Fibroblast of the conjunctiva (primary cell): ENCODE measurements at regions not wholly inside any gene's neighbourhood (a gene's known extent, or its start where the extent isn't known, plus 50 kb on each side); places are given as distances from the start of the nearest gene placed in this dataset.
"Not testable (repeated sequence)": the region's sequence is repeated elsewhere in the genome, so short reads cannot be mapped to it uniquely, and the experiment has no call there.

Experiments
- DNase-seq: peaks from one replicate; pipeline ENCODE4 v3.0.0-alpha.2; 2010; ENCODE audit warnings: low read depth

DNA sequence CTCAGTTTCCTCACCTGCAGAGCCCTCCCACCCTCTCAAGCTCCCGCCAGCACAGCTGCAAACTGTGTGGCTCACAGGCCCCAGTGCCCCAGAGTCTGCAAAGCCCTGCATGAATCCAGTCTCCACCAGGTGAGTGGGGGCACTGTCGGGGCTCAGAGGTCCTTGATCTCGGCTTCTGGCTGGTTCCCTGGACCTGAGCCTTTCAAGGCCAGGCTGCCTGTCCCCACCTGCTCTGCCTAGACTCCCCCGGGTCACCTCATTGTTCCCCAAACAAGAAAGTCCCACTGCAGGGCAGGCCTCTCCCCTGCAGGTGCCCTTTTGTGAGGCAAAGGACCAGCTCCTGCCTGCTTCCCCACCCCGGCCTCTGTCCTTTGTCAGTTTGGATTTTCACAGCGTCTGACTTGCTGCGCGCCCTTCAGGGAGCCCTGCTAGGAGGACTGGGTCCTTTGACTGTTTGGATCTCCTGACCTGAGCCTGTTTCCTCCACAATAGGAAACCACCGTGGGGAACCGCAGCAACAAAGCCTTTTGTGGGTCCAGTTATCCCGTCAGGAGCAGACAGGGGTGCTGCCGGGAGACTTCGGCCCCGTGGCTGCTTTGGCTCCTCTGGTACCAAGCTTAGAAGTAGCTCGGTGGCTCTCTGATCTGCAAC is 200.5 kb upstream of the HDAC4 start:
- no peak for DNase-seq

DNA sequence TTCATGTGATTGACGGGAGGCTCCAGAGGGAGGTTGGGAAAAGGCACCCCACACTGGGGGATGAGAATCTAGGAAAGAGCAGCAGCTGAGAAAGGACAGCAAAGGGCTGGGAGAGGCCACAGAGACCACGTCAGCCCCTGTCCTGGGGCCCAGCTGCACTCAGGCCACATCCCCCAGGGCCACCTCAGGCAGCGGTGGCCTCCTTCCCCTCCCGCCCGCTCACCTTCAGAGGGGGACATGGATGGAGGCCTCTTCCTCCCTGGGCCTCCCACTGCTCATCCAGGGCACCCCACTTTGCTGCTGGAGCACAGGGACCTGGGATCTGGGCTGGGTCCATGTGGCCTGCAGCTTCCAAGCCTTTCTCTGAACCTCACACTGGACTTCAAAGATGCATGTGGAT is 199.8 kb upstream of the HDAC4 start:
- DNase-seq = no peak

DNA sequence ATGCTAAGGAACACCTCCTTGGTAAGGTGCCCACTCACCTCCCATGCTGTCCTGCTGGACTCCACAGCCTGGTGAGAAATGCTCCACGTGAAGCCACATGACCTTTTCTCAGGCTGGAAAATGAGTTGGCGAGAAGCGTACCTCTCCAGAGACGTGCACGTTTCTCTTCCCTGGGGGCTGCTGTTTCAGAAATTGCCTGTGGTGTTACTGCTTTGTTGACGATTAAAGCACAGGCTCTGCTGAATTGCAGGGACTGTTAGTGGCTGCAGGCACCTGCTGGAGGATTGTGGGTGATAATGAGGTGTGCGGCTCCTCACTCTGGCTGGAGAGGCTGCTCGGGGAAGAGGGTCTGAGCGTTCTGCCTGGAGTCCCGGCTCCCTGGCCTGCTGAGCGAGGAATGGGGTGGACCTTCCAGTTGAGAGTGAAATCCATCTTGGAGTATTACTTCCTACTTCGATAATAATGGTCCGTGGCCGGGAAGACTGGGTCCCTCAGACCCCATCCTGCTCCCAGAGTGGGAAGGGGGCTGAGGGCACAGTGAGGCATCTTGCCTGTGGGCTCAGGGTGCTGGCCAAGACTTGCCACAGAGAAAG is 199.3 kb upstream of the HDAC4 start:
- DNase-seq = no peak

DNA sequence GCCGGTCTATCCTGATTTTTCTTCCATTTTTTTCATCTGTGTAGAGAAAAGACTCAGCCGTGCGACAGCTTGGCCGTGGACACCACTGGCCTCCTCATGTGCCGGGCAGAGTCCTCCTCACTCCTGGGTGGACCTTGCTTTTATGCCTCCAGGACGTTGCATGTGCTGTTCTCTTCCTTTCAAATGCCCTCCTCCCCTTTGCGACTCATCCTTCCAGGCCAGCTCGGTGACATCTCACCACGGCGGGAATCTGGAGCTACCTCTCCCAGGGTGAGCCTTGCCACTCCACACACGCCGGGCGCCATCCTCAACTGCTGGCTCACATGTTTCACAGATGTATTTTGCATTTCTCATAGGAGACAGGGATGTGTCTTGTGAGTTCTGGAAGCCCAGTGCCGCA is 198.5 kb upstream of the HDAC4 start:
- no peak for DNase-seq

DNA sequence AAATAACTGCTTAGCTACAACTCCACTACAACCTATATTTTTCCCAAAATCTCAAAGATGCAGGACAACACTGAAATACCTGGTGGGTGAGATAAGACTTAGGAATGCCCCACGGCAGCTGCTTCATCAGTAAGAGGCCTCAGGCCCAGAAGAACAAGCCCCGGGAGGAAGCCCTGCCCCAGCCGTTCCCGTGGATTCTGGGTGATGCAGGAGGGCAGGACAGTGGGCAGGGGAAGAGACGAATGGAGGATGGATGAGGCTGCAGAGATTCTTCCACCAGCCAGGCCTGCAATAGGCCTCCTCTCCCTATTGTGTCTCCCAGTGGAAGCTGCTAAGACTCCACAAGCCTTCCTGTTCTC is 197.9 kb upstream of the HDAC4 start:
- DNase-seq = no peak

DNA sequence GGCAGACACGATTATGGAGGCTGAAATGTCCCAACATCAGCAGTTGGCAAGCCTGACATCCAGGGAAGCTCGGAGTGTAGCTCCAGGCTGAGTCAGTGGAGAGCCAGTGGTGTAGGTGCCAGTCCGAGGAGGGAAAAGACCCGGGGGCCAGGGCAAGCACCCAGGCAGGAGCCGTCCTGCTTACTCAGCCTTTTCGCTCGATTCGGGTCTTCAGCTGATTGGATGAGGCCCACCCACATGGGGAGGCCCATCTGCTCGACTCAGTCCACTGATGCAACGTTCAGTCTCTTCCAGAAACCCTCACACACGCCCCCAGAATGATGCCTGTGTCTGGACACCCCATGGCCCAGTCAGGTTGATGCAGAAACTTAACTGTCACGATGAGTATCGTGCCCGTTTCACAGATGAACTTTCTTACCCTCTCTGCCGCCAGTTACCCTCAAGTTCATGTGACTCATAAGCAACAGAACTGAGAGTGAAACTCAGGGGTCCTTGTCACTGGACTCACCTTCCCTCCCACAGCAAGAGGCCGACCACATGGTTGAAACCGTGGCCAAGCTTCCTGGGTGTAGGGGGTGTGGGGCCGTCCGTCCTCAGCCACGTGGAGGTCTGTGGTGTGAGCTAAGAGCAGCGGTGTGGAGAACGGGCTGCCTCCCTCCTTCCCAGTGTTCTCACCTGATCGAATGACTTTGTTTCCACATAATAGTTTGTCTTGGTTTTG is 197.4 kb upstream of the HDAC4 start:
- DNase-seq = no peak

DNA sequence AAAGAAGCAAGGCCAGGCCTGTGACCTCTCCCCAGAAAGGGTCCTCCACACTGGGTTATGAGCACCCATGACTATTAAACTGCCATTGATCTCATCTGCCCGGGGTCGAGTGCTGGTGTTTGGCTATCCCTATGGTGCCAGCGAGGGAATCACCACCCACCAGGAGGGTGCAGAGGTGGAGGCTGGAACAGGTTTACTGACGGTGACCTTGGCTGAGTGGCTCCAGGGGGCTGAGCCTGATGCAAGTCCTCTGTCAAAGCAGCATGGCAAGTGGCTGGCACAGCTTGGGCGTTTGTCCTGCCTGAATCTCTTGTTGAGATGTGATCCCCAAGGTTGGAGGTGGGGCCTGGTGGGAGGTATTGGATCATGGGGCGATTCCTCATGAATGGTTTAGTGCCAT is 196.4 kb upstream of the HDAC4 start:
- DNase-seq = no peak

DNA sequence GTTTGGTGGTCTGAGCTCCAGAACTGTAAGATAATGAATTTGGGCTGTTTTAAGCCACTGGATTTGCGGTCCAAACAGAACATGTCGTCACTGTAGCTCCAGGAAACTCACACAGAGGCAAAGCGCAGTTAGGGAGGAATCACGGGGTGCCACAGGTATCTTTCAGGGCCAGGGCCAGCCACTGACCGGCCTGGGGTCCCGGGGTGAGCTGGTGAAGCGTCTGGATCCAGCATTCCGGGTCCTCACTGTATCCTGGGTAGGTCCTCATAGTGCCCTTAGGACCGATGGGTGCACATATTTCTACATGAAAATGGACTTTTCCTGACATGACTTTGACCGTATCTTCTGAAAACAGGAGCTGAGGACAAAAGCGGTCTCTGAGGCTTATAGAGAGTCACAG is 196.0 kb upstream of the HDAC4 start:
- no peak for DNase-seq

DNA sequence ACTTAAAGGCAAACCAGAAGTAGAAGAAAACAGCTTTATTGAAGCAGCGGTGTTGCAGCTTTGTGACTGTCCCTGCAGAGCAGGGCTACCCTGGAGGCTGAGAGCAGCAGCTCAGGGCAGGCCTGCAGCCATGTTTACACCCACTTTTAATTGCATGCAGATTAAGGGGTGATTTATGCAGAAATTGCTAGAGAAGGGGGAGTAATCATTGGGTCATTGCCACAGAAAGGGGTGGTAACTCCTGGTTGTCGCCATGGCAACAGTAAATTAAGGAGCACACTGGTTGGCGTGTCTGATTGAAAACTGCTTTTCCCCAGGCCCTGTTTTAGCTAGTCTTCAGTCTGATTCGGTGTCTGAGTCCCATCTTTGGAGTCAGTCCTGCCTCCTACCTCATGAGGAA is 195.4 kb upstream of the HDAC4 start:
- no peak for DNase-seq

DNA sequence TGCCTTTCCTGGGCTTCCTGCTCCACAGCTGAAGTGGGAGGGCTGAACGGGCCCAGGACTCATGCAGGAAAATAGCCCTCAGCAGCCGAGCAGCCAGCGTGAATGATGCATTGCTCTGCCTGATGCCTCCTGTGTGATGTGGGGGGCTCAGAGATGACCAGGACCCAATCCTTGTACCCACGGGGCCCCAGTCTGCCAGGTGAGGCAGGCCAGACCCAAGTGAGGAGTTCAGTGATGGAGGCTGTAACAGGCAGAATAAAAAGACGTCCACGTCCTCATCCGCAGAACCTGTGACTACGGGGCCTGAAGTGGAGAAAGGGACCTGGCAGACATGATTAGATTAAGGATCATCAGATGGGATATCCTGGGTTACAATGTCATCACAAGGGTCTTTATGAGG is 194.9 kb upstream of the HDAC4 start:
- DNase-seq = no peak

DNA sequence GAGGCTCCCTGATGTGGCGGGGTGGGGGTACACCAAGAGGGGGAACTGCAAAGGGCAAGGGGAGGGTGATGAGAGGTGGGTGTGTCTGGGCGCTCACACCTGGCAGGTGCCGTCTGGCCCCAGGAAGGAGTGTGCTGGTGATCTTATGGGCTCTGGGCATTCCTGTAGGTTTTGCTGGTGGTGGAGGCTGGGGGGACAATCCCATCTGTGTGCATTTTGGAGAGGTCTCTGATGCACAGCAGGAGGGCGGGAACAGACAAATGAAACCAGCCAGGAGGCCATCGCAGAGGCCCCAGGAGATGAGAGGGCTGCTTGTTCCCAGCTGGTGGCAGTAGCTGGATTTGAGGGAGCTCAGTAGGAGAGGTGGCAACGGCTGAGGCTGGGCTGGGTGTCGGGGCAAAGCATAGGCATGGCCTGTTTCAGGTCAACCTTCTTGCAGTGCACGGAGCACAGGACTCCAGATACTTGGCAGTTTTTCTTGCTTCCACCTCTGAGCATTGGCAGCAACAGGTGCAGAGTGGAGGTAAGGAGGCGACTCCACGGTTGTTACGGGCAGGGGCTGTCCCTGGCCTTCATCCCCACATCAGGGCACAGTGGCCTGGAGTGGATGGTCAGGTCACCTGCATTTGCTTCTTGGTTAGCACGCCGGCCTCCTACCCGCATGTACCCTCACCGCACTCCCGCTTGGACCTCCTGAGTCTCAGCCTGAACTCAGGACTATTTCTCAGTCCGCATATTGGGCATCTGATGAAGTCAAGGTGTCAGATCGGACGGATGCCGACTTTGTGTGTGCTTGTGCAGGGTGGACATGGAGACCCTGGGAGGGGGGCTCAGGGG is 194.2 kb upstream of the HDAC4 start:
- DNase-seq = no peak

DNA sequence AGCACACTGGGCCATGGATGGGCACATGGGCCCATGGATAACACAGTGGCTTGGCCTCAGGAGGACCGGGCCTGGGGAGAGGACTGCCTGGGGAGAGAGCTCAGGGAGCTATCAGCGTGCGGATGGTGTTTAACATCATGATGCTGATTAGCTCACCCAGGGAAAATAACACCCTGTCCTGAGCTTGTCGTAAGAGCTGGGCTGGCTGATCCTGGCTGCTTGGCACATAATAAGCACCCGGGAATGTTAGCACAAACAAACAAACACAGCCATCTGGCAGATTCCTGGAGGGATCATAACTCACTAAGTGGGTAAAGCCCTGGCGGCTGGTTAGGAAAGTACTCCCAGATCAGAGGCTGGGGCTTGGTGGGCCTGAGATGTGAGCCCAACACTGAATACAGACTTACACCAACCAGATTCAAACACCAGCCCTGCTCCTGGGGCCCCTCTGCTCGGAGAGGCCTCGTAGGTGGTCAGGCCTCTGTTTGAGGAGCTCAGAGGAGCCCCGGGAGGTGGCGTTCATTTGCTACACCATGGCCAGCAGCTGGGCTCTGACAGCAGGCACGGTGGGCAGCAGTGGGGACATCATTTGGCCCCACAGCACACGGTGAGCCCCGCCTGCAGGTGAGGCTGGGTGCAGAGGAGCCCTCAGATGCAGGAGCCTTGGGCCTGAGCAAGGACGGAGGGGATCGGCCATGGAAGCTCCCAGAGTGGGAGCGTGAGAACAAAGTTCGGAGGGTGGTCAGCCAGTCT is 193.4 kb upstream of the HDAC4 start:
- DNase-seq = no peak

DNA sequence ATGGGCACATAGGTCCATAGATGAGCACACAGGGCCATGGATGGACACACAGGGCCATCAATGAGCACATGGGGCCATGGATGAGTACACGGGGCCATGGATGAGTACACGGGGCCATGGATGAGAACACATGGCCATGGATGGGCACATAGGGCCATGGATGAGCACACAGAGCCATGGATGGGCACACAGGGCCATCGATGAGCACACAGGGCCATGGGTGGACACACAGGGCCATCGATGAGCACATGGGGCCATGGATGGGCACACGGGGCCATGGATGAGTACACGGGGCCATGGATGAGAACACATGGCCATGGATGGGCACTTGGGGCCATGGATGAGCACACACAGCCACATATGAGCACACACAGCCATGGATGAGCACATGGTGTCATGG is 192.6 kb upstream of the HDAC4 start:
- DNase-seq = no peak

DNA sequence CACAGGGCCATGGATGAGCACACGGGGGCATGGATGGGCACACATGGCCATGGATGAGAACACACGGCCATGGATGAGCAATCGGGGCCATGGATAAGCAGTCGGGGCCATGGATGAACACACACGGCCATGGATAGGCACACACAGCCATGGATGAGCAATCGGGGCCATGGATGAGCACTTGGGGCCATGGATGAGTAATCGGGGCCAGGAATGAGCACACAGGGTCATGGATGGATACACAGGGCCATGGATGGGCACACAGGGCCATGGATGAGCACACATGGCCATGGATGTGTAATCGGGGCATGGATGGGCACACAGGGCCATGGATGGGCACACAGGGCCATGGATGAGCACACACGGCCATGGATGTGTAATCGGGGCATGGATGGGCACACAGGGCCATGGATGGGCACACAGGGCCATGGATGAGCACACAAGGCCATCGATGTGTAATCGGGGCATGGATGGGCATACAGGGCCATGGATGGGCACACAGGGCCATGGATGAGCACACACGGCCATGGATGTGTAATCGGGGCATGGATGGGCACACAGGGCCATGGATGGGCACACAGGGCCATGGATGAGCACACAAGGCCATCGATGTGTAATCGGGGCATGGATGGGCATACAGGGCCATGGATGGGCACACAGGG is 191.9 kb upstream of the HDAC4 start:
- DNase-seq = not testable (repeated sequence)

DNA sequence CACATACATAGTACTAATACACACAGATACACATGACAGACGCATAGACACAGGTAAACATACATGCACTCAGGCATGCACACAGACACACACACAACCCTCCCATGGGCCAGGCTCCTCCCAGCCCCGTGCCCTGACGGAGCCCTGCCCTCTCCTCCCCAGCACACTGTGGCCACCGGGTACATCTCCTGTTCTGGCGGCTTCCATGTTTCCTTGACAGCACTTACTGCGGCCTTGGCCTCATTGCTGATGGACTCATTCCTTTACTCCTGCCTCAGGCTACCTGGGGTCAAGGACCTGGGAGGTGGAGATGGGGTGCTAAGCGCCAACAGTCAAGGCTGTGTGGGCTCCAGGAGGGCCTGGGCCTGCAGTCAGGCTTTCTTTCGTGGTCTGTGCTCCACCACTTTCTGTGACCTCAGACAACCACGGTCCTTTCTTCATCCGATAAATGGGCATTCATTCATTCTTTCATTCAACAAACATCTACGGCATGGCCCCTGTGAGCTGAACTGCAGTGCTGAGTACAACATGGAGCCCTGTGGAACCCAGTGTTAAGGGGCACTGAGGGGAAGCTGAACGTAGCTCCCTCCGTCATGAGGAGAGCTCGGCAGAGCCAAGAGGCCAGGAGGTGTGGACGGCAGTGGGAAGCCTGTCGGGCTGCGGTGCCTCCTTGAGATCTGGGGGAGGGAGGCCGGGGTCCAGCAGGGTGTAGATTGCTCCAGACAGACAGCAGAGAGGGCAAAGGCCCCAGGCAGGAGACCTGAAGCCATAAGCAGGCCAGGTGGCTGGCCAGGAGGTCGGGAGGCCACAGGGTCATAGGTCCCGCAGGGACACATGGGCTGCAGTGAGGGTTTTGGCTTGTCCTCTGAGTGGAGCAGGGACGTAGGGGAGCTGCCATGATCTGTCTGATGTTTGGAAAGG is 190.4 kb upstream of the HDAC4 start:
- DNase-seq = no peak

DNA sequence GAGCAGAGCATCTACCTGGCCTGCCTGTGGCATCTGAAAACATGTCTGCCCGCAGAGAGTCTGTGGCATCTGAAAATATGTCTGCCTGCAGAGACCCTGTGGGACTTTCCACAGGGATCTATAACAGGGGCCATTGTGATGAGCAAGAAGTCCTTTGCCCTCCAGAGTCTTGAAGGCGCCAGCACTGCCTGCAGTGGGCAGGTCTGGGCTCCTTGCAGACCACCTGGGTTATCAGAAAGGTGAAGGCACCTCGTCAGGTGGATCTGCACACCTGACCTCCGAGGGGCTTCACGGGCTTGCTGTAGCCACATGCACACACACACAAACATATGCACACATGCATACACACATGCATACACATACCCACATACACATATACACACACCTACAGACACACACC is 189.5 kb upstream of the HDAC4 start:
- no peak for DNase-seq

DNA sequence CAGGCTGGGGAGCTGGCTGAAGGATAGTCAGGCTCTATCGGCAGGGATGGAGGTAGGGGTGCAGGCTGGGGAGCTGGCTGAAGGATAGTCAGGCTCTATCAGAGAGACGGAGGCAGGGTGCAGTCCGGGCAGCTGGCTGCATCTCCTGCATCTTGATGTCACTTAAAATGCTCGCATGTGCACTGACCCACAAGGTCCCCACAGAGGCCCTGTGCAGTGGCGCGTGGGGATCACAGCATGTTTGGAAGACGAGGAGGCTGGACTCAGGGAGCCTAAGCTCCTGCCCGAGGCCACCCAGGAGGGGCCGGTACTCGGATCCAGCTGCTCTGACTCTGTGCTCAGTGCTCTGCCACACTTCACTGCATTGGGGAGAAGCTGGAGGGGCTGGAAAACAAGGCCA is 189.0 kb upstream of the HDAC4 start:
- no peak for DNase-seq

DNA sequence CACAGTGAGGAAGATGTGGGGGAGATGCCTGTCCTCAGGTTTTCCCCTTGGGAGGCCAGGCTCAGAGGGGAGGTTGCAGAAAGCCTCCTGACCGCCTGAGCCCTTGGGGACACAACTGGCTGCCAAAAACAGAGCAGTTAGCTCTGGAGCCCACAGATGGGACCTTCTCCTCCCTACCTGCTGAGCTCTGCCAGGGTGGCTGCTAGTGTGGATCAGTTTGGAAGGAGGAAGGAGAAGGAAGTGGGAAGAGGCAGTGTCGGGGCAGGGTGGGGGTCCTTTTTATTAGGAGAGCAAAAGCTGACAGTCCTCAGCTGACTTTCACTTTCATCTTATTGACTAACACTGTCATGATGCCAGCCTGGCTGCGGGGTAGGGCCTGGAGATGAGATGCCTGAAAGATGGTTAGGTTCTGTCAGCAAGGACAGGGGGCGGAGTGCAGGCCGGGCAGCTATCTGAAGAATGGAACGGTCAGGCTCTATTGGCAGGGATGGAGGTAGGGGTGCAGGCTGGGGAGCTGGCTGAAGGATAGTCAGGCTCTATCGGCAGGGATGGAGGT is 188.5 kb upstream of the HDAC4 start:
- no peak for DNase-seq

DNA sequence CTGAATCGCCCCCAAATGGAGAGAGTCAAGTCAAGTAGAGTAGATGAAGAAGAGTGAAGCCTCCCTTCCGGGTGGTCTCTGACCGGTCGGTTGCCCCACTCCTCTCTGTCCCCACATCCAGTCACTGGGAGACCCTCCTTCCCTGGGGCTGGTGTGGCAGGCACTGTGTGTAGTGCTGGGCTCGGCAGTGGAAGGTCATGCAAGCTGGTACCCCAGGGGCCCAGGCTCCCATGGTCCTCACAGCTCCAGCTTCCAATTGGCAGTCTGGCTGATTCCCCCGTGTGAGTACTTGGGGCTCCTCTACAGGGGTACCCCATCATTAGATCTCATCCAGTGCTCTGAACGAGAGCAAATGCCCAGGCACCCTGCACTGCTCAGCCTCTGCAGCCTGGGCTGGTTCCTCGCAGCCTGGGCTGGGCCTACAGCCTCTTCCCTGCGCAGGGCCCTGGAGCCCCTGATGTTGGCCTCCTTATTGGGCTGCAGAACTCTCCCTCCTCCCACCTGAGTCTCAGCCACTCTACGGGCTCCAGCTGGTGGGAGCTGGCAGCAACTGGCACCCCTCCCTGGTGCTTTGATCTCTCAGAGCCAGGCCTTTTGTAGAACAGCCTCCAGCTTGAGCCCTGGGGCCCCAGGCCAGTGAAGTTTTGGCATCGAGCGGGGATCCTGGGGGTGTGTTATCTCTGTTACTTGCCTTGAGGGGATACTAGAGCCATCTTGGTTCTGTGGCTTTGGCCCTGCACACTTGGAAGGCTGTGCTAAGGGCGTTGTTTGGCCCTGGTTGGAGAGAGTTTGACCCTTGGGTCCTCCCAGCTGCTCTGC is 187.8 kb upstream of the HDAC4 start:
- DNase-seq = no peak
